Fibroblast of lung (primary cell): ENCODE measurements at regions not wholly inside any gene's neighbourhood (a gene's known extent, or its start where the extent isn't known, plus 50 kb on each side); places are given as distances from the start of the nearest gene placed in this dataset.

Experiments used
- EZH2 ChIP-seq: IDR thresholded peaks from 2 replicates; pipeline ENCODE4 v1.5.1; 2012; ENCODE audit warnings: low read length, control low read depth, mild to moderate bottlenecking; ENCODE audit errors: missing control alignments
- TF ChIP-seq, protein P1 (sequence below), 2 donors: IDR thresholded peaks in 1 of 2; conservative IDR thresholded peaks in 1 of 2; 1 replicate in 1 of 2; 2 replicates in 1 of 2; pipeline ENCODE4 v1.5.1; 2011 to 2012; ENCODE audit warnings: low read length in 2 of 2, control low read depth in 1 of 2, inconsistent platforms in 1 of 2, low read depth in 1 of 2, mild to moderate bottlenecking in 1 of 2

DNA sequence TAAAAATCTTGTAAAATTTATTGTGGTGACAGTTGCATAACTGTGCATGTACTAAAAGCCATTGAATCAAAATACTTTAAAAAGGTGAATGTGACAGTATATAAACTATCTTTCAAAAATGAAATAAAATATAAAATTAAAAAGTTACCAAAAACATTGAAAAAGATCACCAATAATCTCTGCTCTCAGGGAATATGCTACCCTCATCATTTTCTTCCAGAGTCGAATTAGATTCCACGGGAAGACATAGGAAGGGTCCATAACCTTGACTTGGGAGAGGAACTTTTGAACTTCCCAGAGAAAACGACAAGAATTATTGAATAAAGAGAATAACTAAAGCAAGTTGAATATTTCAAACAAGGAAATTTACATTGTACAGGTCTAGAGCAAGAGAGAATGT lies 649.5 kb downstream of the NUP35 start:
- TF ChIP-seq, protein P1, sequence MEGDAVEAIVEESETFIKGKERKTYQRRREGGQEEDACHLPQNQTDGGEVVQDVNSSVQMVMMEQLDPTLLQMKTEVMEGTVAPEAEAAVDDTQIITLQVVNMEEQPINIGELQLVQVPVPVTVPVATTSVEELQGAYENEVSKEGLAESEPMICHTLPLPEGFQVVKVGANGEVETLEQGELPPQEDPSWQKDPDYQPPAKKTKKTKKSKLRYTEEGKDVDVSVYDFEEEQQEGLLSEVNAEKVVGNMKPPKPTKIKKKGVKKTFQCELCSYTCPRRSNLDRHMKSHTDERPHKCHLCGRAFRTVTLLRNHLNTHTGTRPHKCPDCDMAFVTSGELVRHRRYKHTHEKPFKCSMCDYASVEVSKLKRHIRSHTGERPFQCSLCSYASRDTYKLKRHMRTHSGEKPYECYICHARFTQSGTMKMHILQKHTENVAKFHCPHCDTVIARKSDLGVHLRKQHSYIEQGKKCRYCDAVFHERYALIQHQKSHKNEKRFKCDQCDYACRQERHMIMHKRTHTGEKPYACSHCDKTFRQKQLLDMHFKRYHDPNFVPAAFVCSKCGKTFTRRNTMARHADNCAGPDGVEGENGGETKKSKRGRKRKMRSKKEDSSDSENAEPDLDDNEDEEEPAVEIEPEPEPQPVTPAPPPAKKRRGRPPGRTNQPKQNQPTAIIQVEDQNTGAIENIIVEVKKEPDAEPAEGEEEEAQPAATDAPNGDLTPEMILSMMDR (conservative IDR thresholded peaks at IDR 0.05 in 1 of 2, IDR thresholded peaks at IDR 0.05 in 1 of 2; ENCODE audit: low read depth in 1 of 2, low read length in 2 of 2), result no peak
- no peak for TF ChIP-seq EZH2
